Sigmoid colon (tissue), 6 donors: ENCODE measurements at regions not wholly inside any gene's neighbourhood (a gene's known extent, or its start where the extent isn't known, plus 50 kb on each side); places are given as distances from the start of the nearest gene placed in this dataset.

ENCODE experiments used
- DNase-seq: peaks from one replicate; pipeline ENCODE4 v3.0.0-alpha.2; 2019
- H3K27ac ChIP-seq, 4 donors: fragments of 200-600 bp; sonication (generic); one replicate each; pipeline ENCODE4 v1.5.1; 2016 to 2019; ENCODE audit warnings: mild to moderate bottlenecking in 1 of 4
- H3K27me3 ChIP-seq, 3 donors: fragments of 200-600 bp; sonication (generic); one replicate each; pipeline ENCODE4 v1.5.1; 2019; ENCODE audit warnings: mild to moderate bottlenecking in 1 of 3
- H3K36me3 ChIP-seq, 4 donors: fragments of 200-600 bp; sonication (generic); one replicate each; pipeline ENCODE4 v1.5.1; 2016 to 2019
- H3K4me1 ChIP-seq, 4 donors: fragments of 200-600 bp; sonication (generic); one replicate each; pipeline ENCODE4 v1.5.1; 2017 to 2019
- H3K4me3 ChIP-seq, 4 donors: fragments of 200-600 bp; sonication (generic); one replicate each; pipeline ENCODE4 v1.5.1; 2017 to 2019; ENCODE audit warnings: mild to moderate bottlenecking in 2 of 4, moderate library complexity in 1 of 4
- H3K9me3 ChIP-seq, 4 donors: fragments of 200-600 bp in 3 of 4; sonication (generic) in 3 of 4; one replicate each; pipeline versions ENCODE4 v1.5.1 to v1.6.1; 2013 to 2019
- CTCF ChIP-seq, 4 experiments: fragments of 450-650 bp in 3 of 4; fragments of 200-600 bp in 1 of 4; IDR thresholded peaks; one replicate each; pipeline ENCODE4 v1.5.1; 2016 to 2019; ENCODE audit warnings: antibody characterized with exemption in 4 of 4, mild to moderate bottlenecking in 3 of 4, moderate library complexity in 2 of 4
- EP300 ChIP-seq, 4 donors: sonication (generic); formaldehyde crosslinking; IDR thresholded peaks; one replicate each; pipeline ENCODE4 v1.6.1; 2017; ENCODE audit warnings: antibody characterized with exemption in 4 of 4
- POLR2A ChIP-seq, 2 donors: fragments of 450-650 bp; IDR thresholded peaks; one replicate each; pipeline ENCODE4 v1.6.1; 2016; ENCODE audit warnings: antibody characterized with exemption in 2 of 2, mild to moderate bottlenecking in 2 of 2, moderate library complexity in 2 of 2
- POLR2AphosphoS5 ChIP-seq, 4 donors: sonication (generic); formaldehyde crosslinking; IDR thresholded peaks; one replicate each; pipeline ENCODE4 v1.6.1; 2017; ENCODE audit warnings: antibody characterized with exemption in 4 of 4
- WGBS, 2 donors: extraction: QIAGEN DNeasy Blood & Tissue Kit; methylation state at CpG; one replicate each; pipeline ENCODE4 v1.1.7; 2013; 5-methylcytosine and 5-hydroxymethylcytosine counted together
- intact Hi-C: fragments of 100-400 bp; cut with DNase I; formaldehyde crosslinking; loops from one replicate; pipeline ENCODE4 v1.15.1; 2023
- donor health status: healthy with polysubstance abuse.
- donor health status: healthy.

- Histone ChIP-seq H3K27ac (no peak overlapping the region), H3K4me3 (no peak overlapping the region), H3K27me3 (no peaks in the 10 kb centered on the region), H3K36me3 (no peaks in the 10 kb centered on the region), H3K4me1 (peaks cover 0 to 13% (median 10%) of the 10 kb centered on the region in 4 donors), H3K9me3 (no peaks in the 10 kb centered on the region)
- TF ChIP-seq EP300 (IDR thresholded peaks at IDR 0.05) (no peak), POLR2AphosphoS5 (IDR thresholded peaks at IDR 0.05) (no peak), CTCF (IDR thresholded peaks at IDR 0.05) (no peak), POLR2A (IDR thresholded peaks at IDR 0.05) (no peak)
- intact Hi-C loops, result no loop called here
- DNase-seq, result no peak
- 81 to 90% methylated on average over 1 of the region's 1 CpG for WGBS, 2 donors
Observed at GRCh38 chr5:111935009-111935408, 178.0 kb upstream of the NREP start.

GRCh38 chr5:111934511-111934910 lies 177.5 kb upstream of the NREP start:
- Histone ChIP-seq H3K27ac (no peak overlapping the region), H3K4me1 (peaks cover 0 to 14% (median 12%) of the 10 kb centered on the region in 4 donors), H3K27me3 (no peaks in the 10 kb centered on the region), H3K36me3 (no peaks in the 10 kb centered on the region), H3K9me3 (no peaks in the 10 kb centered on the region), H3K4me3 (no peak overlapping the region)
- no peak for TF ChIP-seq CTCF (IDR thresholded peaks at IDR 0.05)
- no peak for TF ChIP-seq EP300 (IDR thresholded peaks at IDR 0.05)
- TF ChIP-seq POLR2A (IDR thresholded peaks at IDR 0.05), result no peak
- no peak for TF ChIP-seq POLR2AphosphoS5 (IDR thresholded peaks at IDR 0.05)
- intact Hi-C loops, result no loop called here
- WGBS, 2 donors, result 62 to 86% methylated on average over 2 of the region's 2 CpGs
- no peak for DNase-seq

GRCh38 chr5:111933086-111933485 lies 176.1 kb upstream of the NREP start:
- no peak for DNase-seq
- WGBS, 2 donors, result 22 to 67% methylated on average over 2 of the region's 2 CpGs
- Histone ChIP-seq H3K9me3 (no peaks in the 10 kb centered on the region), H3K27me3 (no peaks in the 10 kb centered on the region), H3K27ac (peak overlapping the region in 2 of 4 donors; percentile 24 to 25), H3K36me3 (no peaks in the 10 kb centered on the region), H3K4me1 (peaks cover 0 to 14% (median 12%) of the 10 kb centered on the region in 4 donors), H3K4me3 (no peak overlapping the region)
- TF ChIP-seq CTCF (IDR thresholded peaks at IDR 0.05), result no peak
- TF ChIP-seq EP300 (IDR thresholded peaks at IDR 0.05), result no peak
- no peak for TF ChIP-seq POLR2A (IDR thresholded peaks at IDR 0.05)
- TF ChIP-seq POLR2AphosphoS5 (IDR thresholded peaks at IDR 0.05), result no peak
- intact Hi-C loops, result no loop called here

- Histone ChIP-seq H3K27me3 (no peaks in the 10 kb centered on the region), H3K27ac (peak overlapping the region in 2 of 4 donors; percentile 24 to 25), H3K9me3 (no peaks in the 10 kb centered on the region), H3K36me3 (no peaks in the 10 kb centered on the region), H3K4me1 (peaks cover 0 to 14% (median 12%) of the 10 kb centered on the region in 4 donors), H3K4me3 (no peak overlapping the region)
- DNase-seq, result no peak
- WGBS, 2 donors, result 66 to 75% methylated on average over 5 of the region's 5 CpGs
- TF ChIP-seq CTCF (IDR thresholded peaks at IDR 0.05) (no peak), POLR2AphosphoS5 (IDR thresholded peaks at IDR 0.05) (no peak), POLR2A (IDR thresholded peaks at IDR 0.05) (no peak), EP300 (IDR thresholded peaks at IDR 0.05) (no peak)
- intact Hi-C loops, result no loop called here
Observed at GRCh38 chr5:111932628-111933027, 175.6 kb upstream of the NREP start.

GRCh38 chr5:111932199-111932598 lies 175.2 kb upstream of the NREP start:
- TF ChIP-seq EP300 (IDR thresholded peaks at IDR 0.05) (no peak), CTCF (IDR thresholded peaks at IDR 0.05) (no peak), POLR2A (IDR thresholded peaks at IDR 0.05) (no peak), POLR2AphosphoS5 (IDR thresholded peaks at IDR 0.05) (no peak)
- H3K9me3 ChIP-seq, result no peaks in the 10 kb centered on the region
- intact Hi-C loops, result no loop called here
- no peaks in the 10 kb centered on the region for H3K36me3 ChIP-seq
- no peaks in the 10 kb centered on the region for H3K27me3 ChIP-seq
- H3K27ac ChIP-seq, result no peak overlapping the region
- H3K4me1 ChIP-seq, result peaks cover 0 to 14% (median 12%) of the 10 kb centered on the region in 4 donors
- DNase-seq, result no peak
- no peak overlapping the region for H3K4me3 ChIP-seq
